Transverse colon (tissue), 3 donors: ENCODE measurements at regions not wholly inside any gene's neighbourhood (a gene's known extent, or its start where the extent isn't known, plus 50 kb on each side); places are given as distances from the start of the nearest gene placed in this dataset.

Experiments
- EP300 ChIP-seq: sonication (generic); formaldehyde crosslinking; IDR thresholded peaks from one replicate; pipeline ENCODE4 v1.6.1; 2017; ENCODE audit warnings: antibody characterized with exemption, low read depth
- TF ChIP-seq, protein P1 (sequence below), 5 experiments: fragments of 200-600 bp in 3 of 5; fragments of 450-650 bp in 2 of 5; sonication (generic) in 3 of 5; IDR thresholded peaks; 1 replicate in 2 of 5; 2 replicates in 3 of 5; pipeline ENCODE4 v1.5.1; 2016 to 2017; ENCODE audit warnings: antibody characterized with exemption in 5 of 5, inconsistent platforms in 3 of 5, mild to moderate bottlenecking in 2 of 5, moderate library complexity in 1 of 5

DNA sequence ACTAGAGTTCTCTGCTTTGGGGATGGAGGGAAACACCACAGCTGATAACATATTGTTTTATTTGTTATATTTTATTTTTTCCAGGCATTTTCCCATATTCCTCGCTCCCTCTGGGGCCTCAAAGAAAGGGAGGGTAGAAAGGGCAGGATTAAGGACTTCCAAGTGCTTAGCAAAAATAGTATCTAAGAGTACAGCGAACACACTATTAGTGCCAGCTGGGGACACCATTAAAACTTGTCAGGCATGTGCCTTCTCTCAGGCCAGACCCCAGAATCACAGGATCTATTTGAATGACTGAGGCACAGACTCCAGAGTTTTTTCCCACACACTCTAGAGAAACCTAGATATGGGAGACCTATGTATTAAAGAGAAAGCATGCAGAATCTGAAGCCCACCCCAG is 451.0 kb upstream of the TRPC7 start:
- TF ChIP-seq, protein P1, sequence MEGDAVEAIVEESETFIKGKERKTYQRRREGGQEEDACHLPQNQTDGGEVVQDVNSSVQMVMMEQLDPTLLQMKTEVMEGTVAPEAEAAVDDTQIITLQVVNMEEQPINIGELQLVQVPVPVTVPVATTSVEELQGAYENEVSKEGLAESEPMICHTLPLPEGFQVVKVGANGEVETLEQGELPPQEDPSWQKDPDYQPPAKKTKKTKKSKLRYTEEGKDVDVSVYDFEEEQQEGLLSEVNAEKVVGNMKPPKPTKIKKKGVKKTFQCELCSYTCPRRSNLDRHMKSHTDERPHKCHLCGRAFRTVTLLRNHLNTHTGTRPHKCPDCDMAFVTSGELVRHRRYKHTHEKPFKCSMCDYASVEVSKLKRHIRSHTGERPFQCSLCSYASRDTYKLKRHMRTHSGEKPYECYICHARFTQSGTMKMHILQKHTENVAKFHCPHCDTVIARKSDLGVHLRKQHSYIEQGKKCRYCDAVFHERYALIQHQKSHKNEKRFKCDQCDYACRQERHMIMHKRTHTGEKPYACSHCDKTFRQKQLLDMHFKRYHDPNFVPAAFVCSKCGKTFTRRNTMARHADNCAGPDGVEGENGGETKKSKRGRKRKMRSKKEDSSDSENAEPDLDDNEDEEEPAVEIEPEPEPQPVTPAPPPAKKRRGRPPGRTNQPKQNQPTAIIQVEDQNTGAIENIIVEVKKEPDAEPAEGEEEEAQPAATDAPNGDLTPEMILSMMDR (IDR thresholded peaks at IDR 0.05), result no peak
- TF ChIP-seq EP300, result no peak
